Right ventricle myocardium superior (tissue), 1 donor: ENCODE measurements at regions not wholly inside any gene's neighbourhood (a gene's known extent, or its start where the extent isn't known, plus 50 kb on each side); places are given as distances from the start of the nearest gene placed in this dataset.
"Not testable (repeated sequence)": the region's sequence is repeated elsewhere in the genome, so short reads cannot be mapped to it uniquely, and the experiment has no call there.

Experiments used
- ATAC-seq: fragments of 200-7000 bp; cut with Tn5 transposase; one replicate; pipeline ENCODE4 v1.9.1; 2020; ENCODE audit warnings: mild to moderate bottlenecking; ENCODE audit not compliant: poor library complexity
- DNase-seq: peaks from one replicate; pipeline ENCODE4 v3.0.0-alpha.2; 2020
- intact Hi-C: fragments of 100-400 bp; cut with DNase I; formaldehyde crosslinking; loops from one replicate; pipeline ENCODE4 v1.11.2; 2022
- donor health status: DM: no; HTN: yes; CAD: no; lungs with severe emphysema.

DNA sequence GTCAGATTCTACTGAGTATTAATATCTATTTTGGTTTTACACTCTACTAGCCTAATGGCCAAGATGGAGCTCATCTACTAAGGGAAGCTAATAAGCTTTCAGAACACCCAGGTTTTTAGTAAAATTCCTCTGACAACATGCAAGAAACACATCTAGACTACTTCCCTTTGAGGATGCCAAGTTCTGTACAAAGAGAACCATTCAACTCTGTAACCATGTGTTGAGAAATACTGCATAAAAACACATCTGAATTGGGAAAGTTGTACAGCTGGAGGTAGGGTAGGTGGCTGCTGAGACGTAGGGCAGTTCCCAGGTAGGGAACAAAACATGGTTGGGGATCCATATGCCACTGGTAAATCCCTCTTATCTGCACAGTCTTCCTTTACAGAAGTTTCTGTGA is 66.2 kb downstream of the SC5D start:
- intact Hi-C loops, result no loop called here
- DNase-seq, result no peak
- ATAC-seq, result peak; percentile 70

DNA sequence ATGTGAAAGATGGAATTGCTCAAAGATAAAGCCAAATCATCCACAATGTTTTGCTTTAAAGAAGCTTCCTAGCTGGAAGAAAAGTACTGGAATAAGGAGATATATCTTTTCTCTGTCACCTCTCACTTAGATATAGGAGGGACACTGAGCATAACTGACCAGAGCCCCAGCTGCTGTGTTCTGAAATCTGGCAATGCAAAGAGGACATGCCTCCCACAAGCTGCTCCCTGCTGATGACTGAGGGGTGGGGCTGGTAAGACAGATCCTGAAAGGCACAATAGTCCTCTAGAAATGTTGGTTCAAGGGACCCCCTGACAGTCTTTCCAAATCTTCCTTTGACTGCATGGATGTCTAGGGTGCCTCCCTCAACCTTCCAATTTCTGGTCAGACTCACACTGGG is 67.0 kb downstream of the SC5D start:
- intact Hi-C loops, result no loop called here
- no peak for ATAC-seq
- DNase-seq, result no peak

DNA sequence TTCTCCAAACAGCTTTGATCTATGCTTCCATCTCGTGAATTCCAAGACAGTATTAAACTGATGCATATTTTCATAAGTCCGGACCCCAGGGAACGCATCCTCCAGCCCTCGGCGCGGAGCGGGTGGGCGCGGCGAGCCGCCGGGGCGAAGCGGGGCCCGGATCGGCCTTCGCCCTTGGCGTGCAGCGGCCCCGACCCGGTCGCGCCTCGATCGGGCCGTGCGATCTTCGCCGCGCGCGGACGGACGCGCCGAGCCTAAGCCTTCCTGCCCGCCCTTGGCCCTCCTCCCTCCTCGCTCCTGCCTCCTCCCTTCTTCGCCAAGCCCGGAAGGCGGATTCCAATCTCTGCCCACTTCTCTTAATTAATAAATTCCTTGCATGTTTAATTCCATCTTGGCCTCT is 70.4 kb downstream of the SC5D start:
- intact Hi-C loops, DNase-seq, ATAC-seq: not testable (repeated sequence)

DNA sequence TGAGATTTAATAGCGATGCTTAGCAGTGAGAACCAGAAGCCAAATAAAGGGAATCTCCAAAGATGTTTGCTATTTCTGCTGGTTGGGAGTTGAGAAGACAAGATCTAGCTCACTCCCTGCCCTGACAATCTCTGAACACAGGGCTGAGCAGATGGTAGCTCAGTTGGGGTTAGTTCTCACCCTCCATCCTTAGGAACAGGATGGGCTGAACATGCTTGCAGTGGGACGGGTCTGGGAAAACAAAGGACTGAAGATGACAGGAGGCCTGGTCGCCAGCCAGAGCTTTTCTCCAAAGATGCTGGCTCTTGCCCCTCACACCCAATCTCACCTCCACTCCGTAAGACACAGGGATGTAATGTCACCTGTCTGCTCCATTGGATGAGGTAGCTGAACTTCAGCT is 72.7 kb downstream of the SC5D start:
- intact Hi-C loops, result no loop called here
- DNase-seq, result no peak
- no peak for ATAC-seq

DNA sequence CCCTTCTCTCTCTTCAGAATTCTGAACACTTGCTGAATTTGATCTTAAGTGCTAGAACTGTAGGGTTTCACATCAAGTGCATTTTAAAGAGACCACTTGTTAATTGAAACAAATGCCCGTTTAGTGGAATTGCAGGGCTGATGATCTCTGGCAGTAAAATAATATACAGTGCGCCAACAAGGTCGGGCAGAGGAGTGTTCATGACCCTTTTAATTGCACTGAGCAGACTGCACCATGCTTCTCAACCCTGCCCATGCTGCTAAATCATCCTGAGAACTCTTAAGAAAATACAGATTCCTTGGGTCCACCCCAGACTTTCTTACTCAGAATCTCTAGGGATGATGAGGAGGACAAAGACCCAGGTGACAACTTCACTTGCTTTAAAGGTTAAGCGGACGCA is 73.5 kb downstream of the SC5D start:
- DNase-seq (no peak), ATAC-seq (no peak)
- intact Hi-C loops, result no loop called here

DNA sequence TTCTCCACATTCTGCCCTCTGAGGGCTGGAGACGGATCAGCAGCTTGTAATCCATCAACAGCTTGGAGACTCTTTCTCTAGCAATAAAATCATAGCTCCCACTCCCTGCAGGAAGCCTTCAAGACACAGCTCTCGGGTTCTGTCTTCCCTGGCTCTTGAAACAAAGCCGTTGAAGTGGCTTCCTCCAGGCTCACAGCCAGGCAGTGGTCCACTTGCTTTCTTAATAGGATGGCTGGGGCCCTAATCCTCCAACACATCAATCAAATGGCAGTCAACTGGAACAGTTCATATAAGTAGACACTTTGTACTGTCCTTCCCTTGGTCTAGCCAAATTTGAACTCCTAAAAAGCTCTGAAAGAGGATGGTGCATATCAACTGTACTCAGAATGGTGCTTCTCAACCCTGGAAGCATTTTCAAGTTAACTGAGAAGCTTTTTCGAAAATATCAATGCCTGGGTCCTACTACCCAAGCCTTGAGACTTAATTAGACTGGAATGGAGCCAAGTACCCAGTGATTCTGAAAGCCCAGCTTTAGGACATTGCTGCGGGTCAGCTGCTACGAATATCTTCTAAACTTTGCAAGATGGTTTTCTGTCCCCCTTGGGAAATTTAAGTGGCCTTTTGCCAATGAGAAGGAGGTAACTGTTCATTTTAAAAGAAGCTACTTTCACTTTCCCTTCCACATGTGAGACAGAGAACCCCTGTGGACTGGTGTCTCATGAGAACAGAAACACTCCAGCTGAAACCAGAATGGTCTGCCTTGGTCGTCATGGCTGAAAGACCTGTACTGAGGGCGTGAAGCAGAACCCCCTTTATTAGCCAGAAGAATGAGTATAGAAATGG is 74.7 kb downstream of the SC5D start:
- ATAC-seq, result peak; percentile 25
- intact Hi-C loops, result no loop called here
- DNase-seq, result no peak

DNA sequence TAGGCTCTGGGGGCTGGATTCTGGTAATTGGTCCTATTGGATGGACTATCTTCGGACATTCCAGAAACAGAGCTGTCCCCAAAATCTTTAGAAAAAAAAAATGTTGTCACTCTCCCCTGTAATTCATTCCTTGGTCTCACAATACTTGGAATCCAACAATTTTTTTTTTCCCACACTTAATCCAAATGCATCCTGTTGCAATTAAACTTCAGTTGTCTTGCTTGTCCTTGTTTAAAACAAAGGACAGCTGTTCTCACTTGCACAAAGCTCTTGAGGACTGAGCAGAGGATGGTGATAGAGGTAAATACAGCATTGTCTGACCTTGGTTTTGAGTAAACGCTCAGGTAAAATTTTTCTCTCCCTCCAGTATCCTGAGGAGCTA is 75.3 kb downstream of the SC5D start:
- intact Hi-C loops, result no loop called here
- ATAC-seq (no peak), DNase-seq (no peak)

DNA sequence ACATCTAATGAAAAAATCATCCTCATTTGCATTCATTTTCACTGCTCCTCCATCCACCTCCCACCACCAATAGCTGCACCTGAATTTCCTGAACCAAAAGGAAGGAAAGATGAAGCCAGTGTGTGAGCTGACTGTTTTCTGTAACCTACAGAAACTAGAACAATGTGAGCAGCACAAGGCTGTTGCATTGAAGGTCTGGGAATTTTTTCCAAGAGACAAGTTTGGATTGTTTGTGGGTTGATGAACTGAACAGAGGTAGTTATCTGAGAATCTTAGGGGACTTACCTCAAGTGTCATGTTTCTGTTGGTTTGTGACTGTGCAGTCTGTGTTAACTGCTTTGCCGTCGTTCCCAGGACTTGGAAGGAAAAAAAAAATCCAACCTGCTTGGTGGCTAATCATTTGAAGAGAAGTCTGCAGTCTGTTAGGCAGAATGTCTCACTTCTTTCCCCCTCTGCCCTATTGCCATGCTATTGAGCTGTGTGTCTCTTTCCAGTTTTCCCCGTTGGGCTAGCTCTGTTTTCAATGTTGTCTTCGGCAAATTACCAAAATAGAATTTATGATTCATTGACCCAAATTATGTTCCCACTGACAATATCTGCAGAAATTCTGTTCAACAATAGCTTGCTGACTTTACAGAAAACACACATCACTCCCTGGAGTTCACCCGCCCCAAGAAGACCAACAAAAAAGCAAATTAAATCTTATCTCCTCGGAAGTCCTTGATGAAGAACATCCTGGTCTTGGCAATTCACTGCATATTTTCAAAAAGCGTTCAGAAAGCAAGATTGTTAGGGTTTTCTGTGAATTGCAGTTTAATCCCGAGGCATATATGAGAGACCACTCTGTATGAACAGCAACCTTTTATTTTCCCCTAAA is 76.0 kb downstream of the SC5D start:
- ATAC-seq (no peak), DNase-seq (no peak)
- intact Hi-C loops, result no loop called here

DNA sequence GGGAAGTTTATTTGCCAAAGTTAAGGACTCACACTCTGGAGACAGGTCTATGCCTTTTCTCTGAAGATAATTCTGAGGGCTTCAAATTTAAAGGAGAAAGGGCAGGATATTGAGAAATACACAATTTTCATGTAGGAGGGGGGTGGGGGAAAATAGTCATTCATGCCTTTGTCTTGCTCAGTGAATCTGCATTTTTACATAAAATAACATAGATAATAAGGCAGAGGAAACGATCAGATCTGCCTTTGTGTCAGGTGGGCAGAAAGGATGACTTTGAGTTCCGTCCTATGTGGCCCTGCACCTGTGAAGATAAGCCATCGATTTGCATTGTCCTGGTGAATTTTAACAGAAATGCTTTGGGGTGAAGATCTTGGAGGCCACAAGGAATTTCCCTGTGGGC is 76.8 kb downstream of the SC5D start:
- no peak for DNase-seq
- no peak for ATAC-seq
- intact Hi-C loops, result no loop called here

DNA sequence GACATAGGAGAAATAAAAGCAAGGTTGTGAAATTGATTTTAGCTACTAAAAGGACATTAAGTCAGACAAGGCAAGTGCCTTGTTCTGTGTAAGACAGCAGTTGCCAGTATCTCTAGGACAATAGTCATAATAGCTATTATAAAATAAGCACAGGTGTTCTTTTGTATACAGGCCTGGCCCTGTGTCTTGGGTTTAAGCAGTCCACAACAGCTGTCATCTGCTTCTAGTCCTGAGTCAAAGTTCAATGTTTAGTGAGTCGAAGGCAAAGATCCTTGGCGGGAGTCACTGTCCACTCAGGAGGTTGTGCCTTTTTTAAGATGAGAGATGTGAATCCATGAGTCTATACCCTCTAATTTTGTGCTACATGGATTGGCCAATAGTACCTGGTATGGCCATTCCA is 79.5 kb downstream of the SC5D start:
- ATAC-seq, result no peak
- DNase-seq, result no peak
- intact Hi-C loops, result no loop called here

DNA sequence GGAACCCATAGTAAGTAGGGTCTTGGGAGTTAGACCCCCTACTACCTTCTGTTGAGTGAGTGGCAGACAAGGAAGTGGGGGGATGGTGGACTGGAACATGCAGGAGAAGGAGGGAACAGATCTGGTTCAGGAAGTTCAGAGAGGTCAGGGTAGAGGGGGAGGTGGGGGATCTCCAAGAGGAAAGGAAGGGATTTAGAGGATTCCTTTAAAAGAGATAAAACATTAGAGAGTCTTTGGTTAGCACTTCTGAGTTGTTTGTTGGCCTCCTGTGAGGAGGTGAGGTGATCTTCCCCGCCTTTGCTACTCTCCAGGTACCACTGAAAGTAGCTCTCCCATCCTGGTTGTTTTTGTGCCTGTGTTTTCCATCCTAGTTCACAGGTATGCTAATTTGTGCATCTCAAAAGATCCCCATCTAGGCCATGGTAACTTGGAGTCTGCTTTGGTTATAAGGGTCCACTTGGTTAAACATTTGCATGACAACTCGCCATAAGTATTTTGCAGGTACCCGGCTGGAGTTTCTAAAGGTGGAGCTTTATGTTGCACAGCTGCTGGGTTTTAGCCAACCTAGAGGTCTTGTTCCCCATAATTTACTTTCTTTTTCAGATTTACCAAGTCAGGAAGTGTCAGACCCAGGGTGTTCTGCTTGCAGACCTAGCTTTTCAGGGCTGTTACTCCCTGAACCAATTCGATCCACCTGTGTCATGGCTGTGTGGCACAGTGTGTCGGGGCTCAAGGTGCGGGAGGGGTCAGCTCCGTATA is 79.3 kb upstream of the SORL1 start:
- ATAC-seq, result no peak
- DNase-seq, result no peak
- intact Hi-C loops, result no loop called here

DNA sequence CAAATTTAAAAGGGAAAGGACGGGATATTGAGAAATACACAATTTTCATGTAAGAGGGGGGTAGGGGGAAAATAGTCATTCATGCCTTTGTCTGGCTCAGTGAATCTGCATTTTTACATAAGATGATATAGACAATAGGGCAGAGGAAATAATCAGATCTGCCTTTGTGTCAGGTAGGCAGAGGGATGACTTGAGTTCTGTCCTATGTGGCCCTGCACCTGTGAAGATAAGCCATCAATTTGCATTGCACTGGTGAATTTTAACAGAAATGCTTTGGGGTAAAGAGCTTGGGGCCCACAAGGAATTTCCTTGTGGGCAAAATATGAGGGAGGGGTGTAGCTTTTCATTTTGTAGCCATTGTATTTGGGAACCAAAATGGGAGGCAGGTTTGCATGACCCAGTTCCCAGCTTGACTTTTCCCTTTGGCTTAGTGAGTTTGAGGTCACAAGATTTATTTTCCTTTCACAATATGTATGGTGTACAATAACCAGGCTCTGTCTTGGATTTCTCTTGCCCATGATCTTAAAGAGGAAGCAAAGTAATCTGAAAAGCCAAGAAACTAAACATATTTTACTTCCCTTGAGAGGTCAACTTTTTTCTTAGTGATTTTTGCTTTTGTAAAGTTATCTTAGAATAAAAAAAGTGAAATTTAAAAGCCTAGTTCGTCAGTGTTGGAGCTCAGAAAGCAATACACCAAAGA is 77.7 kb upstream of the SORL1 start:
- DNase-seq (no peak), ATAC-seq (no peak)
- intact Hi-C loops, result no loop called here

DNA sequence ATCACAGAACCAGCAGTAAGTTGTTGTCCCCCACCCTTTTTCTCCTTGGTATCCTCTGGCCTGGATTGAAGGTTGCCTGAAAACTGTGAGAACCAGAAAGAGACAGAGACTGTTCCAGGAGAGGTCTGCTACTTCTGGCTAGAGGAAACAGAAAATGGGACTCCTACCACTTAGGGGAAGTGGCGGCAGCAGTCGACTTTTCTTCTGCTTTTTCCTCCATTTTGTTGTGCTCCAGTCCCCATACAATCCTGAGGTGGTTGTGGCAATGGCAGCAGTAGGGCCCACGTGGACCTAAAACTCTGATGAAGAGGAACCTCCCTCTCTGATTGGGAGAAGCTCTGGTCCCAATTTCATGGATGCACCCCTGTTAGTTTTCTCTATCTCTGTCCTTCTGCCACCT is 76.0 kb upstream of the SORL1 start:
- intact Hi-C loops, result no loop called here
- ATAC-seq, result no peak
- DNase-seq, result no peak

DNA sequence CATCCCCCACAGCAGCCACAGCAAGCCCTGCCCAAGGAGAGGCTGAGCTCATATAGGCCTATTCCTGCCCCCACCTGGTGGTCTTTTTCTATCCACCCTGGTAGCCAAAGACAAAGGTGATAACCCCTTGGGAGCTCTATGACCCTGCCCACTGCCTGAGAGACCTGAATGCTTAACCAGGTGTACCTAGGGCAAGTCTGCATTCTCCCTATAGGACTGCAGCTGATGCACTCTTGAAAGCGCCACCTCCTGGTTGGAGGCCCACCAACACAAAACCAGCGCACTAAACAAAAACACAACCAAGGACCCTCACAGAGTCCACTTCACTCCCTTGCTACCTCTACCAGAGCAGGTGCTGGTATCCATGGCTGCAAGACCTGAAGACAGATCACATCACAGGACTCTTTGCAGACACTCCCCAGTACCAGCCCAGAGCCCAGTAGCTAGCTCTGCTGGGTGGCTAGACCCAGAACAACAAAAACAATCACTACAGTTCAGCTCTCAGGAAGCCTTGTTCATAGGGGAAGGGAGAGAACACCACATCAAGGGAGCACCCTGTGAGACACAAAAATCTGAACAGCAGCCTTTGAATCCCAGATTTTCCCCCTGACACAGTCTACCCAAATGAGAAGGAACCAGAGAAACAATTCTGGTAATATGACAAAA is 72.8 kb upstream of the SORL1 start:
- intact Hi-C loops, ATAC-seq, DNase-seq: not testable (repeated sequence)

DNA sequence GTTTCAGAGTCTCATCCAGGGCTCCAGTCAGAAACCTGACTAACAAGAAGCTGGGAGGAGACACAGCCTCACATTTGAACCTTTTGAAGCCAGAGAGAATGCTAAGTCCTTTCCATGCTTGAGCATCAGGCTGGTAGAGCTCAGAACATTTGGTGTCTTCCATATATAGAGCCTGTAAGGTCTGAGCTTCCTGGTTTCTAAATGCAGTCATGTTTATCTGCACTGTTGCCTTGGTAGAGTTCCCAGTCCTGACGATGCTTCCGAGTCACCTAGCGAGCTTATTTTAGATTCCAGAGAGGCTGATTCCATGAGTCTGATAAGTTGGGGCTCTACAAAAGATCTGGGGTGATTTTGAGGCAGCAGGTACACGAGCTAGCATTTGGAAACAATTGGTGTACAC is 68.4 kb upstream of the SORL1 start:
- DNase-seq (no peak), ATAC-seq (peak; percentile 92)
- intact Hi-C loops, result no loop called here

DNA sequence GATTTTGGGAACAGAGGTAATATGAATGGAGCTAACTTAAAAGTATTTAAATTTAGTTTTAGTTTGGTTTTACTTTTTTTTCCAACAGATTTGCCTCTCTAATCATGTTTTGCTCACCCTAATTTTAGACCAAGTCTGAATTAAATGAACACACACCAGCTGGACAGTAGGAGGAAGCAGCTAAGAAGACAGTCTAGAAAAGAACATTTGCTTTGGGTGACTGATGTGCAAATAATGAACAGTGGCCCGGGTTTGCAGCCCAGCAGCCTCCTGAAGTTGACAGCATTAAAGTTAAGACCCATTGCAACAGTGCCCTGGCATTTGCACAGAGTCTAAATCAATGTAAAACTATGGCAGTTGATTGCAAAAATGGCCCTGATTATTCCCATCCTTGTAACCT is 66.4 kb upstream of the SORL1 start:
- intact Hi-C loops, result no loop called here

More for the DNA sequence above, 66.4 kb upstream of the SORL1 start:
- DNase-seq, result no peak
- no peak for ATAC-seq
